Glutamatergic neuron (in vitro differentiated cells): ENCODE measurements at regions not wholly inside any gene's neighbourhood (a gene's known extent, or its start where the extent isn't known, plus 50 kb on each side); places are given as distances from the start of the nearest gene placed in this dataset.
A peak's percentile ranks its signal among the peaks of the same experiment; 100 is the strongest.

Experiments
- DNase-seq: peaks from one replicate; pipeline ENCODE4 v3.0.0; 2022
- H3K27ac Mint-ChIP-seq: one replicate; pipeline ENCODE4 v1.8.0; 2020; ENCODE audit warnings: mild to moderate bottlenecking, mixed read lengths, inconsistent platforms; ENCODE audit not compliant: unreplicated experiment
- H3K27me3 Mint-ChIP-seq: one replicate; pipeline ENCODE4 v1.8.0; 2020; ENCODE audit warnings: mild to moderate bottlenecking, moderate library complexity, mixed read lengths, inconsistent platforms; ENCODE audit not compliant: unreplicated experiment
- H3K36me3 Mint-ChIP-seq: one replicate; pipeline ENCODE4 v1.8.0; 2020; ENCODE audit warnings: mild to moderate bottlenecking, mixed read lengths, inconsistent platforms; ENCODE audit not compliant: unreplicated experiment
- H3K4me1 Mint-ChIP-seq: one replicate; pipeline ENCODE4 v1.8.0; 2020; ENCODE audit warnings: mild to moderate bottlenecking, low read depth, mixed read lengths, inconsistent platforms; ENCODE audit not compliant: unreplicated experiment
- H3K4me3 Mint-ChIP-seq: one replicate; pipeline ENCODE4 v1.8.0; 2020; ENCODE audit warnings: mild to moderate bottlenecking, mixed read lengths, inconsistent platforms; ENCODE audit not compliant: unreplicated experiment
- H3K9me3 Mint-ChIP-seq: one replicate; pipeline ENCODE4 v1.8.0; 2020; ENCODE audit warnings: mild to moderate bottlenecking, moderate library complexity, mixed read lengths, inconsistent platforms; ENCODE audit not compliant: unreplicated experiment
- TF ChIP-seq, protein P1 (sequence below): fragments of 200-600 bp; sonication (generic); IDR thresholded peaks from one replicate; pipeline ENCODE4 v1.5.0; 2021; ENCODE audit not compliant: partially characterized antibody, unreplicated experiment

DNA sequence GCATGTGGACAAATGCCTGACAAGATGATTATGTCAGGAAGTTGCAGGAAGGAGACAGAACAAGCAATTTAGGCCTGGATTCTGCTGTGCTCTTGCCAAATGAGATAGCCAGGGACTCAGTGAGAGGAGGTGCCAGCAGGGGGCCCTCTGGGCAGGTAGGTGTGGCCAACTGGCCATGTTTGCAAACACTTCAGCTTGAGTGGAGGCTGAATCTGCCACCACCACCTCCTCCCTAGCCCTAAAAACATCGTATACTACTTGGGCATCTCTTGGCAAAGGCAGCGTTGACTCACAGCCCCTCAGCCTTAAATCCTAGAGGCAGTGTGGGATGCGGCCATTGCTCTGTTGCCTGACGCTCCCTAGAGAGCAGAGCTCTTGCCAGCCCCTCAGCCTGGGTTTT, 95.1 kb upstream of the PLET1 start:
- TF ChIP-seq, protein P1, sequence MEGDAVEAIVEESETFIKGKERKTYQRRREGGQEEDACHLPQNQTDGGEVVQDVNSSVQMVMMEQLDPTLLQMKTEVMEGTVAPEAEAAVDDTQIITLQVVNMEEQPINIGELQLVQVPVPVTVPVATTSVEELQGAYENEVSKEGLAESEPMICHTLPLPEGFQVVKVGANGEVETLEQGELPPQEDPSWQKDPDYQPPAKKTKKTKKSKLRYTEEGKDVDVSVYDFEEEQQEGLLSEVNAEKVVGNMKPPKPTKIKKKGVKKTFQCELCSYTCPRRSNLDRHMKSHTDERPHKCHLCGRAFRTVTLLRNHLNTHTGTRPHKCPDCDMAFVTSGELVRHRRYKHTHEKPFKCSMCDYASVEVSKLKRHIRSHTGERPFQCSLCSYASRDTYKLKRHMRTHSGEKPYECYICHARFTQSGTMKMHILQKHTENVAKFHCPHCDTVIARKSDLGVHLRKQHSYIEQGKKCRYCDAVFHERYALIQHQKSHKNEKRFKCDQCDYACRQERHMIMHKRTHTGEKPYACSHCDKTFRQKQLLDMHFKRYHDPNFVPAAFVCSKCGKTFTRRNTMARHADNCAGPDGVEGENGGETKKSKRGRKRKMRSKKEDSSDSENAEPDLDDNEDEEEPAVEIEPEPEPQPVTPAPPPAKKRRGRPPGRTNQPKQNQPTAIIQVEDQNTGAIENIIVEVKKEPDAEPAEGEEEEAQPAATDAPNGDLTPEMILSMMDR: peak; percentile 23
- H3K27me3 Mint-ChIP-seq: no peaks in the 10 kb centered on the region
- H3K36me3 Mint-ChIP-seq: no peaks in the 10 kb centered on the region
- H3K4me1 Mint-ChIP-seq: no peaks in the 10 kb centered on the region
- no peaks in the 10 kb centered on the region for H3K9me3 Mint-ChIP-seq
- peak; percentile 33 for DNase-seq
- H3K4me3 Mint-ChIP-seq: no peak overlapping the region
- H3K27ac Mint-ChIP-seq: no peak overlapping the region

DNA sequence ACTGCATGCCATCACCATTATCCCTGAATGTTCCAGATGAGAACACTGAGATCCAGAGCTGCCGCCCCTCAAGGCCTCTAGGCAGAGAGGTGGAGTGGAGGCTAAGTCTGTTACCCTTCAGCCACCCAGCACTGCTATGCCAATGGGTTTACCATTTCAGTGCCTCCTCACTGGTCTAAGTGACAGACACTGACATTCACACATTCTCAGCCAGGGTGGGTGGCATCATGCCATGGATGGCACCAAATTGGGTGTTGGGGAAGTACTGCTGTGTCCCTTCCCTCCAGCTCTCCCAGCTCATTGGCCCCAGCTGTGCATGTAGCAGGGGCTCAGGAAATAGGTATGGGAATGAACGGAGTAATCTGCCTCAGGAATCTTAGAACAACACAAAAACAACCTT, 96.8 kb upstream of the PLET1 start:
- TF ChIP-seq, protein P1: no peak
- H3K36me3 Mint-ChIP-seq: no peaks in the 10 kb centered on the region
- H3K9me3 Mint-ChIP-seq: no peaks in the 10 kb centered on the region
- no peak overlapping the region for H3K27ac Mint-ChIP-seq
- no peak overlapping the region for H3K4me3 Mint-ChIP-seq
- no peak for DNase-seq
- H3K4me1 Mint-ChIP-seq: no peaks in the 10 kb centered on the region
- no peaks in the 10 kb centered on the region for H3K27me3 Mint-ChIP-seq

GRCh38 chr11:112361396-112361795, 100.7 kb upstream of the PLET1 start:
- Mint-ChIP-seq H3K36me3 (no peaks in the 10 kb centered on the region), H3K27me3 (no peaks in the 10 kb centered on the region), H3K4me3 (no peak overlapping the region), H3K9me3 (no peaks in the 10 kb centered on the region), H3K4me1 (no peaks in the 10 kb centered on the region), H3K27ac (no peak overlapping the region)
- no peak for DNase-seq
- TF ChIP-seq, protein P1: no peak

- Mint-ChIP-seq H3K4me3 (no peak overlapping the region), H3K9me3 (no peaks in the 10 kb centered on the region), H3K27me3 (no peaks in the 10 kb centered on the region), H3K27ac (no peak overlapping the region), H3K4me1 (peaks cover 5% of the 10 kb centered on the region), H3K36me3 (no peaks in the 10 kb centered on the region)
- no peak for DNase-seq
- TF ChIP-seq, protein P1: no peak
These were observed 102.9 kb upstream of the PLET1 start for GRCh38 chr11:112363527-112363926.

- no peak overlapping the region for H3K4me3 Mint-ChIP-seq
These were observed 104.4 kb upstream of the PLET1 start for GRCh38 chr11:112364962-112365481.

More at GRCh38 chr11:112364962-112365481, 104.4 kb upstream of the PLET1 start:
- DNase-seq: no peak
- Mint-ChIP-seq H3K36me3 (no peaks in the 10 kb centered on the region), H3K27me3 (no peaks in the 10 kb centered on the region), H3K9me3 (no peaks in the 10 kb centered on the region), H3K4me1 (peaks cover 5% of the 10 kb centered on the region), H3K27ac (no peak overlapping the region)
- TF ChIP-seq, protein P1: no peak
